SK-N-SH treated with all-trans-retinoic acid at 6 μM for 48 hours (cell line): ENCODE measurements at regions not wholly inside any gene's neighbourhood (a gene's known extent, or its start where the extent isn't known, plus 50 kb on each side); places are given as distances from the start of the nearest gene placed in this dataset.
"Not testable (repeated sequence)": the region's sequence is repeated elsewhere in the genome, so short reads cannot be mapped to it uniquely, and the experiment has no call there.

Experiments used
- ATAC-seq: fragments of 200-7000 bp; cut with Tn5 transposase; 3 replicates; pipeline ENCODE4 v1.9.1; 2020; ENCODE audit warnings: mild to moderate bottlenecking, moderate library complexity
- ARNTL ChIP-seq: fragments of 450-650 bp; formaldehyde crosslinking; IDR thresholded peaks from 2 replicates; pipeline ENCODE4 v1.5.0; 2020; ENCODE audit warnings: low read depth, mild to moderate bottlenecking, moderate library complexity, borderline replicate concordance
- CSDC2 ChIP-seq: fragments of 250-450 bp; sonication (Bioruptor Pico); IDR thresholded peaks from 2 replicates; pipeline ENCODE4 v1.5.0; 2020; ENCODE audit warnings: mild to moderate bottlenecking, moderate library complexity
- ESRRG ChIP-seq: fragments of 250-450 bp; sonication (Bioruptor Pico); IDR thresholded peaks from 2 replicates; pipeline ENCODE4 v1.6.1; 2021; ENCODE audit warnings: mild to moderate bottlenecking
- GLIS3 ChIP-seq: fragments of 250-450 bp; sonication (Bioruptor Pico); IDR thresholded peaks from 2 replicates; pipeline ENCODE4 v1.5.0; 2020; ENCODE audit warnings: mild to moderate bottlenecking, moderate library complexity
- ISL1 ChIP-seq: fragments of 250-450 bp; sonication (Bioruptor Pico); IDR thresholded peaks from 2 replicates; pipeline ENCODE4 v2.1.2; 2022; ENCODE audit warnings: mild to moderate bottlenecking, moderate library complexity
- OSR1 ChIP-seq: fragments of 250-450 bp; sonication (Bioruptor Pico); IDR thresholded peaks from 2 replicates; pipeline ENCODE4 v1.8.0; 2022; ENCODE audit warnings: moderate library complexity, mild to moderate bottlenecking, inconsistent platforms
- PPARA ChIP-seq: fragments of 250-450 bp; sonication (Bioruptor Pico); IDR thresholded peaks from 2 replicates; pipeline ENCODE4 v1.5.0; 2020; ENCODE audit warnings: mild to moderate bottlenecking, borderline replicate concordance
- SNAI2 ChIP-seq: fragments of 250-450 bp; sonication (Bioruptor Pico); IDR thresholded peaks from 2 replicates; pipeline ENCODE4 v1.5.0; 2020; ENCODE audit warnings: mild to moderate bottlenecking, moderate library complexity
- TCF4 ChIP-seq: fragments of 250-450 bp; sonication (Bioruptor Pico); IDR thresholded peaks from 2 replicates; pipeline ENCODE4 v1.8.0; 2021; ENCODE audit warnings: mild to moderate bottlenecking, moderate library complexity, borderline replicate concordance
- TOX ChIP-seq: fragments of 250-450 bp; sonication (Bioruptor Pico); IDR thresholded peaks from 2 replicates; pipeline ENCODE4 v1.8.0; 2021; ENCODE audit warnings: mild to moderate bottlenecking, moderate library complexity, borderline replicate concordance
- ZC3H10 ChIP-seq: fragments of 250-450 bp; sonication (Bioruptor Pico); IDR thresholded peaks from 2 replicates; pipeline ENCODE4 v1.5.1; 2021; ENCODE audit warnings: mild to moderate bottlenecking, moderate library complexity
- ZFP3 ChIP-seq: fragments of 250-450 bp; sonication (Bioruptor Pico); IDR thresholded peaks from 2 replicates; pipeline ENCODE4 v1.5.0; 2020; ENCODE audit warnings: mild to moderate bottlenecking, moderate library complexity
- ZFP30 ChIP-seq: fragments of 450-650 bp; formaldehyde crosslinking; IDR thresholded peaks from 2 replicates; pipeline ENCODE4 v1.5.0; 2022; ENCODE audit warnings: mild to moderate bottlenecking, moderate library complexity
- ZNF565 ChIP-seq: fragments of 450-650 bp; formaldehyde crosslinking; conservative IDR thresholded peaks from 2 replicates; pipeline ENCODE4 v1.5.0; 2020; ENCODE audit warnings: low read depth, mild to moderate bottlenecking, moderate library complexity
- ZNF70 ChIP-seq: fragments of 450-650 bp; formaldehyde crosslinking; IDR thresholded peaks from 2 replicates; pipeline ENCODE4 v1.5.0; 2020; ENCODE audit warnings: mild to moderate bottlenecking, moderate library complexity
- ZNF8 ChIP-seq: fragments of 450-650 bp; formaldehyde crosslinking; IDR thresholded peaks from 2 replicates; pipeline ENCODE4 v1.5.0; 2020; ENCODE audit warnings: mild to moderate bottlenecking, moderate library complexity
- TF ChIP-seq, protein P1 (sequence below): fragments of 250-450 bp; sonication (Bioruptor Pico); IDR thresholded peaks from 2 replicates; pipeline ENCODE4 v1.5.1; 2021; ENCODE audit warnings: mild to moderate bottlenecking, moderate library complexity
- TF ChIP-seq, protein P2 (sequence below): fragments of 250-450 bp; sonication (Bioruptor Pico); IDR thresholded peaks from 2 replicates; pipeline ENCODE4 v1.8.0; 2021; ENCODE audit warnings: low read depth, mild to moderate bottlenecking, moderate library complexity, borderline replicate concordance
- TF ChIP-seq, protein P3 (sequence below): fragments of 250-450 bp; sonication (Bioruptor Pico); IDR thresholded peaks from 2 replicates; pipeline ENCODE4 v1.5.1; 2020; ENCODE audit warnings: low read depth, mild to moderate bottlenecking, moderate library complexity
- TF ChIP-seq, protein P4 (sequence below): fragments of 250-450 bp; sonication (Bioruptor Pico); IDR thresholded peaks from 2 replicates; pipeline ENCODE4 v1.8.0; 2020; ENCODE audit warnings: mild to moderate bottlenecking, moderate library complexity, borderline replicate concordance

GRCh38 chr7:149334930-149335329 is 72.9 kb downstream of the ZNF783 start:
- TF ChIP-seq CSDC2 (CRISPR knock-in tag) (0 out of 2 replicates have a peak, but pooled peaks have one; percentile 40), SNAI2 (CRISPR knock-in tag) (no peak), ESRRG (CRISPR knock-in tag) (no peak), ISL1 (no peak), ARNTL (CRISPR knock-in tag) (no peak)
- TF ChIP-seq, protein P1, sequence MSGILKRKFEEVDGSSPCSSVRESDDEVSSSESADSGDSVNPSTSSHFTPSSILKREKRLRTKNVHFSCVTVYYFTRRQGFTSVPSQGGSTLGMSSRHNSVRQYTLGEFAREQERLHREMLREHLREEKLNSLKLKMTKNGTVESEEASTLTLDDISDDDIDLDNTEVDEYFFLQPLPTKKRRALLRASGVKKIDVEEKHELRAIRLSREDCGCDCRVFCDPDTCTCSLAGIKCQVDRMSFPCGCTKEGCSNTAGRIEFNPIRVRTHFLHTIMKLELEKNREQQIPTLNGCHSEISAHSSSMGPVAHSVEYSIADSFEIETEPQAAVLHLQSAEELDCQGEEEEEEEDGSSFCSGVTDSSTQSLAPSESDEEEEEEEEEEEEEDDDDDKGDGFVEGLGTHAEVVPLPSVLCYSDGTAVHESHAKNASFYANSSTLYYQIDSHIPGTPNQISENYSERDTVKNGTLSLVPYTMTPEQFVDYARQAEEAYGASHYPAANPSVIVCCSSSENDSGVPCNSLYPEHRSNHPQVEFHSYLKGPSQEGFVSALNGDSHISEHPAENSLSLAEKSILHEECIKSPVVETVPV (CRISPR knock-in tag): no peak
- ATAC-seq: peak; percentile 78

DNA sequence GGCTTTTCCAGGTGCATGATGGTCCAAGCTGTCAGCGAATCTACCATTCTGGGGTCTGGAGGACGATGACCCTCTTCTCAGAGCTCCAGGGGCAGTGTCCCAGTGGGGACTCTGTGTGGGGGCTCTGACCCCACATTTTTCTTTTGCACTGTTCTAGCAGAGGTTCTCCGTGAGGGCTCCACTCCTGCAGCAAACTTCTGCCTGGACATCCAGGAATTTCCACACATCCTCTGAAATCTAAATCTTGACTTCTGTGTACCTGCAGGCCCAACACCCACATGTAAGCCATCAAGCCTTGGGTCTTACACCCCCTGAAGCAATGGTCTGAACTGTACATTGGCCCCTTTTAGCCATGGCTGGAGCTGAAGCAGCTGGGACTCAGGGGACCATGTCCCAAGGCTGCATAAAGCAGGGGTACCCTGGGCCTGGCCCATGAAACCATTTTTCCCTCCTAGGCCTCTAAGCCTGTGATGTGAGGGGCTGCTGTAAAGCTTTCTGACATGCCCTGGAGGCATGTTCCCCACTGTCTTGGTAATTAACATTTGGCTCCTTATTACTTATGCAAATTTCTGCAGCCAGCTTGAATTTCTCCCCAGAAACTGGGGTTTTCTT is 86.9 kb downstream of the ZNF783 start:
- TF ChIP-seq ZNF70 (no peak), ZNF8 (CRISPR knock-in tag) (no peak), ZFP30 (CRISPR knock-in tag) (no peak), ZFP3 (no peak), ARNTL (CRISPR knock-in tag) (no peak), TCF4 (CRISPR knock-in tag) (no peak), ESRRG (CRISPR knock-in tag) (no peak), CSDC2 (CRISPR knock-in tag) (no peak), ZNF565 (no peak)
- TF ChIP-seq, protein P2, sequence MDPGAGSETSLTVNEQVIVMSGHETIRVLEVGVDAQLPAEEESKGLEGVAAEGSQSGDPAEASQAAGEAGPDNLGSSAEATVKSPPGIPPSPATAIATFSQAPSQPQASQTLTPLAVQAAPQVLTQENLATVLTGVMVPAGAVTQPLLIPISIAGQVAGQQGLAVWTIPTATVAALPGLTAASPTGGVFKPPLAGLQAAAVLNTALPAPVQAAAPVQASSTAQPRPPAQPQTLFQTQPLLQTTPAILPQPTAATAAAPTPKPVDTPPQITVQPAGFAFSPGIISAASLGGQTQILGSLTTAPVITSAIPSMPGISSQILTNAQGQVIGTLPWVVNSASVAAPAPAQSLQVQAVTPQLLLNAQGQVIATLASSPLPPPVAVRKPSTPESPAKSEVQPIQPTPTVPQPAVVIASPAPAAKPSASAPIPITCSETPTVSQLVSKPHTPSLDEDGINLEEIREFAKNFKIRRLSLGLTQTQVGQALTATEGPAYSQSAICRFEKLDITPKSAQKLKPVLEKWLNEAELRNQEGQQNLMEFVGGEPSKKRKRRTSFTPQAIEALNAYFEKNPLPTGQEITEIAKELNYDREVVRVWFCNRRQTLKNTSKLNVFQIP (CRISPR knock-in tag): no peak
- TF ChIP-seq, protein P1 (CRISPR knock-in tag): no peak
- no peak for ATAC-seq

DNA sequence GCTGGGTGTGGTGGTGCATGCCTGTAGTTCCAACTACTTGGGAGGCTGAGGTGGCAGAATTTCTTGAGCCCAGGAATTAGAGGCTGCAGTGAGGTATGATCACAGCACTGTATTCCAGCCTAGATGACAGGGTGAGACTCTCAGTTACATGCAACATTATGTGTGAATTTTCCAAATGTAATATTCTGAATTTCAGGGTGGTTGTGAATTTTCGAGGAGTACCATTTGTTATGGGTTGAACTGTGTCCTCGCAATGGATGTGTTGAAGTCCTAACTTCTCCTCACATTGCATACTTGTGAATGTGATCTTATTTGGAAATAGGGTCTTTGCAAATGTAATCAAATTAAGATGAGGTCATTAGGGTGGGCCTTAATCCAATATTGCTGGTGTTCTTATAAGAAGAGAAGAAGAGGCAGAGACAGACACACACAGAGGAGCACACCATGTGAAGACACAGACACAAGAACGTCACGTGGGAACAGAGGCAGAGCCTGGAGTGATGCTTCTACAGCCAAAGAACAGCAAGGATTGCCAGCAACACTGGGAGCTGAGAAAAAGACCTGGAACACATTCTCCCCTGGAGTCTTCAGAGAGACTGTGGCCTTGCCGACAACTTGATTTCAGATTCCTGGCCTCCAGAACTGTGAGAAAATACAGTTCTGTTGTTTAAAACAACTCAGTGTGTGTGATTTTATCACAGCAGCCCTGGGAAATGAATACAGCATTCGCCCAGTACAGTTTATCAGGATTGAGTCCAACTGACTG is 91.9 kb downstream of the ZNF783 start:
- TF ChIP-seq ZFP30 (CRISPR knock-in tag): no peak
- TF ChIP-seq, protein P1 (CRISPR knock-in tag): no peak
- TF ChIP-seq, protein P3, sequence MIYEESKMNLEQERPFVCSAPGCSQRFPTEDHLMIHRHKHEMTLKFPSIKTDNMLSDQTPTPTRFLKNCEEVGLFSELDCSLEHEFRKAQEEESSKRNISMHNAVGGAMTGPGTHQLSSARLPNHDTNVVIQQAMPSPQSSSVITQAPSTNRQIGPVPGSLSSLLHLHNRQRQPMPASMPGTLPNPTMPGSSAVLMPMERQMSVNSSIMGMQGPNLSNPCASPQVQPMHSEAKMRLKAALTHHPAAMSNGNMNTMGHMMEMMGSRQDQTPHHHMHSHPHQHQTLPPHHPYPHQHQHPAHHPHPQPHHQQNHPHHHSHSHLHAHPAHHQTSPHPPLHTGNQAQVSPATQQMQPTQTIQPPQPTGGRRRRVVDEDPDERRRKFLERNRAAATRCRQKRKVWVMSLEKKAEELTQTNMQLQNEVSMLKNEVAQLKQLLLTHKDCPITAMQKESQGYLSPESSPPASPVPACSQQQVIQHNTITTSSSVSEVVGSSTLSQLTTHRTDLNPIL (CRISPR knock-in tag): no peak
- TF ChIP-seq TCF4 (CRISPR knock-in tag): no peak
- no peak for TF ChIP-seq GLIS3 (CRISPR knock-in tag)
- TF ChIP-seq ZC3H10: no peak
- no peak for ATAC-seq

DNA sequence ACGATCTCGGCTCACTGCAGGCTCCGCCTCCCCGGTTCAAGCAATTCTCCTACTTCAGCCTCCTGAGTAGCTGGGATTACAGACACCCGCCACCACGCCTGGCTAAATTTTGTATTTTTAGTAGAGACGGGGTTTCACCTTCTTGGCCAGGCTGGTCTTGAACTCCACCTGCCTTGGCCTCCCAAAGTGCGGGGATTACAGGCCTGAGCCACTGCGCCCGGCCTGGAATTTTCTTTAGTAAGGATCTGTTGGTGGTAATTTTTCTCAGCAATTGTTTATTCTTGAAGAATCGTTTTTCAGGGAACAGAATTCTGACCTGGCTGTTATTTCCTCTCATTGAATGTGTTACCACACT is 93.0 kb downstream of the ZNF783 start:
- not testable (repeated sequence) for ATAC-seq

- peak; percentile 63 for ATAC-seq
- TF ChIP-seq, protein P4, sequence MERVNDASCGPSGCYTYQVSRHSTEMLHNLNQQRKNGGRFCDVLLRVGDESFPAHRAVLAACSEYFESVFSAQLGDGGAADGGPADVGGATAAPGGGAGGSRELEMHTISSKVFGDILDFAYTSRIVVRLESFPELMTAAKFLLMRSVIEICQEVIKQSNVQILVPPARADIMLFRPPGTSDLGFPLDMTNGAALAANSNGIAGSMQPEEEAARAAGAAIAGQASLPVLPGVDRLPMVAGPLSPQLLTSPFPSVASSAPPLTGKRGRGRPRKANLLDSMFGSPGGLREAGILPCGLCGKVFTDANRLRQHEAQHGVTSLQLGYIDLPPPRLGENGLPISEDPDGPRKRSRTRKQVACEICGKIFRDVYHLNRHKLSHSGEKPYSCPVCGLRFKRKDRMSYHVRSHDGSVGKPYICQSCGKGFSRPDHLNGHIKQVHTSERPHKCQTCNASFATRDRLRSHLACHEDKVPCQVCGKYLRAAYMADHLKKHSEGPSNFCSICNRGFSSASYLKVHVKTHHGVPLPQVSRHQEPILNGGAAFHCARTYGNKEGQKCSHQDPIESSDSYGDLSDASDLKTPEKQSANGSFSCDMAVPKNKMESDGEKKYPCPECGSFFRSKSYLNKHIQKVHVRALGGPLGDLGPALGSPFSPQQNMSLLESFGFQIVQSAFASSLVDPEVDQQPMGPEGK (CRISPR knock-in tag): no peak
- TF ChIP-seq ARNTL (CRISPR knock-in tag) (no peak), SNAI2 (CRISPR knock-in tag) (no peak), TOX (CRISPR knock-in tag) (no peak), PPARA (CRISPR knock-in tag) (no peak), GLIS3 (CRISPR knock-in tag) (no peak), ZNF70 (no peak), ZC3H10 (no peak), ZFP30 (CRISPR knock-in tag) (no peak), OSR1 (CRISPR knock-in tag) (no peak)
- TF ChIP-seq, protein P3 (CRISPR knock-in tag): no peak
Observed at GRCh38 chr7:149355390-149356048, 93.5 kb downstream of the ZNF783 start.
